Pancreas (tissue), 10 donors: ENCODE measurements at regions not wholly inside any gene's neighbourhood (a gene's known extent, or its start where the extent isn't known, plus 50 kb on each side); places are given as distances from the start of the nearest gene placed in this dataset.
A peak's percentile ranks its signal among the peaks of the same experiment; 100 is the strongest.

Experiments
- ATAC-seq, 4 donors: fragments of 200-7000 bp; cut with Tn5 transposase; one replicate each; pipeline versions ENCODE4 v1.8.0 to v1.9.1; 2020; ENCODE audit warnings: mild to moderate bottlenecking in 4 of 4, moderate library complexity in 4 of 4
- DNase-seq, 6 donors: peaks; one replicate each; pipeline ENCODE4 v3.0.0-alpha.2; 2020
- FAIRE-seq: peaks from 2 replicates; lab custom pipeline; 2012; peaks lifted over from hg19 to GRCh38; lab: Jason Lieb, UNC
- H3K27ac ChIP-seq, 4 donors: fragments of 200-600 bp; sonication (generic); 1 replicate in 3 of 4; 2 replicates in 1 of 4; pipeline versions ENCODE4 v1.5.0 to v1.8.0; 2020
- H3K27me3 ChIP-seq, 4 donors: fragments of 200-600 bp; one replicate each; pipeline ENCODE4 v1.8.0; 2021
- H3K36me3 ChIP-seq, 3 donors: fragments of 200-600 bp; sonication (generic) in 1 of 3; one replicate each; pipeline versions ENCODE4 v1.5.0 to v1.8.0; 2020 to 2021
- H3K4me1 ChIP-seq, 3 donors: fragments of 200-600 bp; one replicate each; pipeline ENCODE4 v1.8.0; 2021
- H3K4me3 ChIP-seq, 4 donors: fragments of 200-600 bp; sonication (generic) in 2 of 4; one replicate each; pipeline versions ENCODE4 v1.5.0 to v1.8.0; 2020 to 2021
- H3K9me3 ChIP-seq, 4 donors: fragments of 200-600 bp; one replicate each; pipeline ENCODE4 v1.8.0; 2021
- CTCF ChIP-seq, 4 donors: fragments of 200-600 bp; sonication (generic) in 3 of 4; IDR thresholded peaks; one replicate each; pipeline versions ENCODE4 v1.5.0 to v1.8.0; 2021; ENCODE audit warnings: antibody characterized with exemption in 4 of 4
- WGBS, 2 donors: extraction: QIAGEN DNeasy Blood & Tissue Kit; methylation state at CpG; one replicate each; pipeline ENCODE4 v1.1.7; 2013; 5-methylcytosine and 5-hydroxymethylcytosine counted together
- intact Hi-C, 3 donors: fragments of 100-400 bp; cut with DNase I; formaldehyde crosslinking; loops; one replicate each; pipeline versions ENCODE4 v1.11.1 to v1.14.2; 2022
- donor health status: healthy with polysubstance abuse.
- donor health status: DM: no; HTN: no; CAD: no; lungs with moderate emphysema.
- donor health status: DM: no; HTN: no; CAD: no.
- donor health status: control.
- donor health status: control.
- donor health status: Bipolar disorder and iron deficiency.
- donor health status: DM: yes; HTN: yes; CAD: no.
- donor health status: DM: no; HTN: no; CAD: no.
- donor health status: DM: no; HTN: no; CAD: no.
- donor health status: DM: yes; HTN: yes; CAD: no.

GRCh38 chr11:104435494-104435893, 271.5 kb upstream of the PDGFD start:
- Histone ChIP-seq H3K36me3 (no peaks in the 10 kb centered on the region), H3K27me3 (no peaks in the 10 kb centered on the region), H3K4me1 (no peaks in the 10 kb centered on the region), H3K9me3 (no peaks in the 10 kb centered on the region), H3K4me3 (no peak overlapping the region), H3K27ac (no peak overlapping the region)
- no peak for ATAC-seq
- intact Hi-C loops, result no loop called here
- FAIRE-seq, result no peak
- DNase-seq, result no peak
- TF ChIP-seq CTCF (IDR thresholded peaks at IDR 0.05), result no peak

- Histone ChIP-seq H3K27me3 (no peaks in the 10 kb centered on the region), H3K4me3 (no peak overlapping the region), H3K27ac (no peak overlapping the region), H3K4me1 (no peaks in the 10 kb centered on the region), H3K9me3 (no peaks in the 10 kb centered on the region), H3K36me3 (no peaks in the 10 kb centered on the region)
- FAIRE-seq (no peak), ATAC-seq (no peak), DNase-seq (no peak)
- intact Hi-C loops, result no loop called here
- 70 to 79% methylated on average over 3 of the region's 3 CpGs for WGBS, 2 donors
- no peak for TF ChIP-seq CTCF (IDR thresholded peaks at IDR 0.05)
Observed at GRCh38 chr11:104433751-104434150, 269.8 kb upstream of the PDGFD start.

GRCh38 chr11:104432981-104433380, 269.0 kb upstream of the PDGFD start:
- intact Hi-C loops, result no loop called here
- WGBS, 2 donors, result 85 to 87% methylated on average over 1 of the region's 1 CpG
- Histone ChIP-seq H3K36me3 (no peaks in the 10 kb centered on the region), H3K9me3 (no peaks in the 10 kb centered on the region), H3K27me3 (no peaks in the 10 kb centered on the region), H3K4me3 (no peak overlapping the region), H3K4me1 (no peaks in the 10 kb centered on the region), H3K27ac (no peak overlapping the region)
- DNase-seq, result no peak
- no peak for ATAC-seq
- TF ChIP-seq CTCF (IDR thresholded peaks at IDR 0.05), result no peak
- FAIRE-seq, result no peak

GRCh38 chr11:104432526-104432925, 268.6 kb upstream of the PDGFD start:
- no peak for FAIRE-seq
- Histone ChIP-seq H3K4me3 (no peak overlapping the region), H3K27ac (no peak overlapping the region), H3K27me3 (no peaks in the 10 kb centered on the region), H3K9me3 (no peaks in the 10 kb centered on the region), H3K36me3 (no peaks in the 10 kb centered on the region), H3K4me1 (no peaks in the 10 kb centered on the region)
- DNase-seq, result no peak
- 75 to 76% methylated on average over 4 of the region's 4 CpGs for WGBS, 2 donors
- intact Hi-C loops, result no loop called here
- TF ChIP-seq CTCF (IDR thresholded peaks at IDR 0.05), result no peak
- ATAC-seq, result no peak

- no peak overlapping the region for H3K4me3 ChIP-seq
- no peaks in the 10 kb centered on the region for H3K36me3 ChIP-seq
- H3K27me3 ChIP-seq, result no peaks in the 10 kb centered on the region
- no peak for ATAC-seq
- peak in 3 of 6 donors; percentile 21 to 75 (median 53) for DNase-seq
- intact Hi-C loops, result no loop called here
- H3K27ac ChIP-seq, result no peak overlapping the region
- TF ChIP-seq CTCF (IDR thresholded peaks at IDR 0.05), result no peak
- FAIRE-seq, result no peak
- H3K4me1 ChIP-seq, result no peaks in the 10 kb centered on the region
- 92 to 94% methylated on average over 23 of the region's 23 CpGs for whole genome bisulfite sequencing, 2 donors
- H3K9me3 ChIP-seq, result no peaks in the 10 kb centered on the region
Observed at GRCh38 chr11:104422324-104422944, 258.5 kb upstream of the PDGFD start.
